Central memory CD4-positive, alpha-beta T cell (primary cell): ENCODE measurements at regions not wholly inside any gene's neighbourhood (a gene's known extent, or its start where the extent isn't known, plus 50 kb on each side); places are given as distances from the start of the nearest gene placed in this dataset.

Source experiments
- DNase-seq: peaks from one replicate; pipeline ENCODE4 v3.0.0; 2022

- DNase-seq, result no peak
These were observed 122.8 kb upstream of the MTNR1B start for GRCh38 chr11:92846491-92847125.

DNA sequence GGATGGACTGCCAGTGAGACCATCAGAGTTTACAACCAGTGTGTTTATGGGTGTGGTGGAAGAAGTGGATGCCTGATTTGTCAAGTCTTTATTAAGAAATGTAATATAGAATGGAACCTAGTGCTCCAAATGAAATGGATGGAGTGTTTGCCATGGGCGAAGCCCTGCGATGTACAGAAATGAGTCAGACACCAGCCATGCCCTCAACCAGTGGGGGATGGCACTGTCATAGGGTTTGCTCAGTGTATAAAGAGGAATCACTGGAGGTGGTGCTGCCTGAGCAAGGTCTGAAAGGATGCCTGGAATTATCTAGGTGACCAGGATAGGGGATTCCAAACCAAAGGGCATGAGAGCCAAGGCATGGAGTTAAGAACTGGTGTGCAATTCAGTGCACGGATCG is 120.9 kb upstream of the MTNR1B start:
- no peak for DNase-seq

- no peak for DNase-seq
These were observed 119.1 kb upstream of the MTNR1B start for GRCh38 chr11:92850296-92850826.

GRCh38 chr11:92852229-92852628 is 117.2 kb upstream of the MTNR1B start:
- no peak for DNase-seq

GRCh38 chr11:92852946-92853345 is 116.5 kb upstream of the MTNR1B start:
- no peak for DNase-seq

DNA sequence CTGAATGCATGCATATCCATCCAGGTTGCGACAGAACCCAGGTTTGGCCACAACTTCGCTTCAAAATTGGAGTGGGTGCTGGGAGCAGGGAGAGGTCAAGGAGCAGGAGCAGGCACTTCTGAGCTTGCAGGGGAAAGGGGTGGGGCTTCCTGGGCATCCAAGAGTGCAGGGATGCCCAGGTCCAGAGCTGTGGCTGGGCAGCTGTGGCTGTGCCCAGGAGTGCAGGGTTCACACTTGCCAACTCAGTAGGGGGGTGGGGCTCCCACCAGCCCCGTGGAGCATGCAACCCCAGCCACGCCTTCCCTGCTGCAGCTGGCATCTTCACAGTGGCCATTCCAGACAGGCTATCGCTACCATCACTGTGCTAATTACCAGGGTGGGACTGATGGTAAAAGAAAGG is 115.3 kb upstream of the MTNR1B start:
- no peak for DNase-seq

DNA sequence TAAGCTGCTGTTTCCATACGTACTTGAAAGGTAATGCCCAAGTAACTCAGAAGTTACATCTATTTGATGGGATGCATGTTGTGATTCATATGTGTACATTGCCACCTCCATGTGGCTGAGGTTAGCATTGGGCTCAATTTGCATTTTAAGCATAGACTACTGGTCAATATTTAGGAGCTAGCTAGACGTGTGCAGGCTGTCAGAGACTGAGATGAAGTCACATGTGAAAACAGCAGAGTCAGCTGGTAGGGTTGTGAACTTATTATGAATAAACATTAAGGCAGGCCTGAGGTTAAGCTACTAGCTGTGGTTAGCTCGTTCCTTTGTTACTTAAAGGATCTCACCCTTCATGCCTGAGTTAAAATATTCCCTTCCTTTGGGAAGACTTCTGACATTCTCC is 114.5 kb upstream of the MTNR1B start:
- no peak for DNase-seq

- DNase-seq, result no peak
These were observed 113.6 kb upstream of the MTNR1B start for GRCh38 chr11:92855607-92856405.

GRCh38 chr11:92857407-92857806 is 112.0 kb upstream of the MTNR1B start:
- no peak for DNase-seq

- no peak for DNase-seq
These were observed 110.2 kb upstream of the MTNR1B start for GRCh38 chr11:92859156-92859690.

GRCh38 chr11:92861634-92862033 is 107.8 kb upstream of the MTNR1B start:
- no peak for DNase-seq

GRCh38 chr11:92865352-92865751 is 104.1 kb upstream of the MTNR1B start:
- no peak for DNase-seq

GRCh38 chr11:92866679-92867282 is 102.7 kb upstream of the MTNR1B start:
- no peak for DNase-seq

GRCh38 chr11:92867913-92868619 is 101.4 kb upstream of the MTNR1B start:
- DNase-seq, result no peak

DNA sequence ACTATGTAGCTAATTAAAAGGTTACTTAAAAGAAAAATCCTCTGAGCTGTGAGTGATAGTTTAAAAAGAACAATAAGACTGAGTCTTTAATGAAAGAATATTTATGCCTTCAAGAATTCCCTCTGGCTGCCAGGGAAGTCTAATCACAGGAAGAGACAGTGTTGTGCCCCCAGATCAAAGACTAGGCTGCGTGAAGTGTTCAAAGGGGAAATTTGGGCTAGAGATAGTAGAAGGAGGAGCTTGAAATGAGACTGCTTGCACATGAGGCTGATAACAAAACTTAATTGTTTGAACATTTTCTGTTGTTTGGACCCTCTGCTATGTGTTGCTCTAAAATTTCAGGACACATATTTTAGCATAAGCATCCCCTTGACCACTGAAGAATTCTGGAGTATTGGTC is 99.7 kb upstream of the MTNR1B start:
- DNase-seq, result no peak

GRCh38 chr11:92870196-92870832 is 99.1 kb upstream of the MTNR1B start:
- no peak for DNase-seq

GRCh38 chr11:92873551-92873950 is 95.9 kb upstream of the MTNR1B start:
- no peak for DNase-seq

DNA sequence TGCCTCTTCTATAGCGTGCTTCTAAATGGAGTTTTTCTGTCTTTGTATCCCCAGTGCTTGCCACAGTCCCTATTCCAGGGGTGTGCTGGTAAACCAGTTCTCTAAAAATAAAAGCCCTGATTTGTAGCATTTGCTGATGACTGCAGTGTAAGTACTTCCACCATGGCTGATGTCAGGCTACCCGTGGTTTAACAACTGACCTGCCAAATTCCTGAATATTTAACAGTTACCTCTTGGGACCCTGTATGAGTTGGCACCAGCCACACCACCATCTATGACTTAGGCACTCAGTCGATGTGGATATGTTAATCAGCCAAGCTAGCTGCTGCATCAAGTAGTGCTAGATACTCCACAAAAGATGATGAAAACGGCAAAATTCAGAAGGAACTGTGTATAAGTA is 94.0 kb upstream of the MTNR1B start:
- DNase-seq, result no peak

GRCh38 chr11:92879086-92879485 is 90.4 kb upstream of the MTNR1B start:
- DNase-seq, result no peak

GRCh38 chr11:92880381-92880780 is 89.1 kb upstream of the MTNR1B start:
- no peak for DNase-seq

DNA sequence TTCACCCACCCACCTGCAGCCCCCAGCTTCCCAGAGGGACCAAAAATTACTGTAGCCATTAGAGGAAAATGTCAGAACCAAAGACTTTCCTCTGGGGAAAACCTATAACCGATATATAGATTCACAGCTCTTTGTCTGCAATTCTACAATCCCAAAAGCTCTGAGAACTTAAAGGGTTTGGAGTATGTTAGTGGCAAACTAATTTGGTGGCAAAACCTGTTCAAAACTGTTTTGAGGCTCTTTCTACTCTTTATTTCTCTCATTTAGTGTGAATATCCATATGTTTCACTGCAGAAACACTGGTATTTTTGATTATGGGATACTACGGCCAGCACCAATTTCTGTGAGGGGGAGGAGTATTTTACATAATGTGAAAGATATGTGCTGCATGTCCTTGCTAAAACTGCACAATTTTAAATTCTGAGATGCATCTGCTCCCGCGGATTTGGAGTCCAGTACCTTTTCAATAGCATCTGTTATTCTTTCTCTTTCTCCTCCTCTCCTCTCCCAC is 87.5 kb upstream of the MTNR1B start:
- DNase-seq, result no peak
